Karpas-422 (cell line): ENCODE measurements at regions not wholly inside any gene's neighbourhood (a gene's known extent, or its start where the extent isn't known, plus 50 kb on each side); places are given as distances from the start of the nearest gene placed in this dataset.

ENCODE experiments used
- DNase-seq: peaks from one replicate; pipeline ENCODE4 v3.0.0-alpha.2; 2015
- H2AFZ ChIP-seq: fragments of 200-600 bp; sonication (generic); 2 replicates; pipeline ENCODE4 v1.6.1; 2014; ENCODE audit warnings: antibody characterized with exemption, low read length, mixed read lengths
- H3K27ac ChIP-seq: fragments of 200-600 bp; sonication (generic); 2 replicates; pipeline ENCODE4 v1.5.1; 2014; ENCODE audit warnings: mild to moderate bottlenecking, low read length, moderate library complexity
- H3K27me3 ChIP-seq: fragments of 200-600 bp; sonication (generic); 2 replicates; pipeline ENCODE4 v1.6.1; 2014; ENCODE audit warnings: low read length, mixed read lengths
- H3K36me3 ChIP-seq: fragments of 200-600 bp; sonication (generic); 2 replicates; pipeline ENCODE4 v1.6.1; 2014; ENCODE audit warnings: low read length, mixed read lengths; ENCODE audit not compliant: insufficient read depth
- H3K4me1 ChIP-seq: fragments of 200-600 bp; sonication (generic); 2 replicates; pipeline ENCODE4 v1.6.1; 2014; ENCODE audit warnings: mild to moderate bottlenecking, low read length, mixed read lengths
- H3K4me2 ChIP-seq: fragments of 200-600 bp; sonication (generic); 2 replicates; pipeline ENCODE4 v1.6.1; 2014; ENCODE audit warnings: low read length, low read depth, mild to moderate bottlenecking; ENCODE audit not compliant: poor library complexity, severe bottlenecking
- H3K4me3 ChIP-seq: fragments of 200-600 bp; sonication (generic); 2 replicates; pipeline ENCODE4 v1.5.1; 2014; ENCODE audit warnings: mild to moderate bottlenecking, antibody characterized with exemption, low read length, mixed read lengths
- H3K79me2 ChIP-seq: fragments of 200-600 bp; sonication (generic); 2 replicates; pipeline ENCODE4 v1.6.1; 2014; ENCODE audit warnings: mild to moderate bottlenecking, low read length, mixed read lengths
- H3K9ac ChIP-seq: fragments of 200-600 bp; sonication (generic); 2 replicates; pipeline ENCODE4 v1.6.0; 2014; ENCODE audit warnings: low read length
- H3K9me2 ChIP-seq: fragments of 200-600 bp; sonication (generic), shearing (Covaris generic); replicated peaks from 2 replicates; pipeline ENCODE4 v1.6.0; 2014; ENCODE audit warnings: mild to moderate bottlenecking, low read length, moderate library complexity; ENCODE audit not compliant: insufficient read depth
- H3K9me3 ChIP-seq: fragments of 300-700, 200-600 bp; sonication (generic); 2 replicates; pipeline ENCODE4 v1.6.1; 2014; ENCODE audit warnings: low read length, mixed read lengths
- H4K20me1 ChIP-seq: fragments of 200-600 bp; sonication (generic); 2 replicates; pipeline ENCODE4 v1.6.1; 2014; ENCODE audit warnings: mild to moderate bottlenecking, antibody characterized with exemption, low read length, low read depth; ENCODE audit not compliant: insufficient read depth

DNA sequence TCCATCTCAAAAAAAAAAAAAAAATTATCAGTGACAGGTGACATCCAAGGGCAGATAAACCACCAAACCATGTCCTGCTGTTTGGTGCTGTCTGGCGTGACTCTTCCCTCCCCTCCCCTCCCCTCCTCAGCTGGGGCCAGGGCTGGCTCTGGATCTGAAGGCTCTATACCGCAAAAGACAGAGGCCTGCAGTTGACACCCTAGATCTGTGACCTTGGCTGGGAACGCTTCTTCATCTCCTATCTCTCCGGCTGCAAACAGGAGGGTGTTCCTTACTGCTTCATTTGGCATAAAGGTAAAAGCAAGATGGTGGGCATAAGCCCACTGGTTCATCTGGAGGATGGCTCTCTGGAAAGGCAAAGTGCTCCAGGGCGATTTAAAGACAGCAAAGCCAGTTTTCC lies 126.8 kb upstream of the PRMT8 start:
- Histone ChIP-seq H3K4me1 (no peaks in the 10 kb centered on the region), H2AFZ (no peak overlapping the region), H3K27me3 (no peaks in the 10 kb centered on the region), H3K9me3 (no peaks in the 10 kb centered on the region), H3K36me3 (no peaks in the 10 kb centered on the region), H3K4me2 (no peak overlapping the region), H3K4me3 (no peak overlapping the region), H3K79me2 (no peaks in the 10 kb centered on the region), H3K27ac (no peak overlapping the region), H4K20me1 (no peaks in the 10 kb centered on the region), H3K9ac (no peak overlapping the region), H3K9me2 (no peaks in the 10 kb centered on the region)
- no peak for DNase-seq

DNA sequence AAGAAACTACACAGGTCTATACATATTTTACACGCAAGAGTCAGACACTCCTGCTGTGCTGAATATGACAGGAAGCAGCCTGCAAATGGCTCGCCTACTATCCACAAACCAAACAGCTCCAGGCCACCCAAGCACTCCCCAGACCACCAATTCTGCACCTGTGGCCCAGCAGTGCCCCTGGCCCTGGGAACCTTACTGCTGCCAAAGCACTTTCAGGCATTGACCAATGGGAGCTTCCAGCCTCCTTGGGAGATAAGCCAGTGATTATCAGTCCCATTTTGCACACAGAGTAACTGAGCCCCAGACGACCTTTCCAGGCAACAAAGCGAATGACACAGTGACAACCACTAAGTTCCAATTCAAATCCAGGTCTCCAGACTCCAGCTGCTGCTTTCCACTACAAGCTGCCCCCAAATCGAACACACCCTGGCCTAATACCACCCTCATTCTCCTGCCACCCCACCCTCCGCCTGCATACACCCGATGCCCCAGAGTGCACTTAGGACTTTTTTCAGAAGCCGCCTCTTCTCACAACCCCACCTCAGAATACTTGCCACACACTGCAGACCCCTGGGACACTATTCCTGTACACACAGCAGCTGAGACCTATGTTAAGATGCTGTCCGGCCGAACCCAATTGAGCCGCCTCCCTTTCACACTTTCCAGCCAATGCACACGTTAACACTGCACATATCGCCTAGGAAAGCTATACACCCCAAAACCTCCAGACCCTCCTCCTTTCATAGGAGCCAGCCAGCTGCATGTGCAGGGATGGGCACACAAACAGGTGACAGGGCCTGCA lies 126.1 kb upstream of the PRMT8 start:
- Histone ChIP-seq H3K36me3 (no peaks in the 10 kb centered on the region), H3K79me2 (no peaks in the 10 kb centered on the region), H3K9me3 (no peaks in the 10 kb centered on the region), H4K20me1 (no peaks in the 10 kb centered on the region), H2AFZ (no peak overlapping the region), H3K27ac (no peak overlapping the region), H3K9me2 (no peaks in the 10 kb centered on the region), H3K4me2 (no peak overlapping the region), H3K9ac (no peak overlapping the region), H3K4me3 (no peak overlapping the region), H3K27me3 (no peaks in the 10 kb centered on the region), H3K4me1 (no peaks in the 10 kb centered on the region)
- no peak for DNase-seq

DNA sequence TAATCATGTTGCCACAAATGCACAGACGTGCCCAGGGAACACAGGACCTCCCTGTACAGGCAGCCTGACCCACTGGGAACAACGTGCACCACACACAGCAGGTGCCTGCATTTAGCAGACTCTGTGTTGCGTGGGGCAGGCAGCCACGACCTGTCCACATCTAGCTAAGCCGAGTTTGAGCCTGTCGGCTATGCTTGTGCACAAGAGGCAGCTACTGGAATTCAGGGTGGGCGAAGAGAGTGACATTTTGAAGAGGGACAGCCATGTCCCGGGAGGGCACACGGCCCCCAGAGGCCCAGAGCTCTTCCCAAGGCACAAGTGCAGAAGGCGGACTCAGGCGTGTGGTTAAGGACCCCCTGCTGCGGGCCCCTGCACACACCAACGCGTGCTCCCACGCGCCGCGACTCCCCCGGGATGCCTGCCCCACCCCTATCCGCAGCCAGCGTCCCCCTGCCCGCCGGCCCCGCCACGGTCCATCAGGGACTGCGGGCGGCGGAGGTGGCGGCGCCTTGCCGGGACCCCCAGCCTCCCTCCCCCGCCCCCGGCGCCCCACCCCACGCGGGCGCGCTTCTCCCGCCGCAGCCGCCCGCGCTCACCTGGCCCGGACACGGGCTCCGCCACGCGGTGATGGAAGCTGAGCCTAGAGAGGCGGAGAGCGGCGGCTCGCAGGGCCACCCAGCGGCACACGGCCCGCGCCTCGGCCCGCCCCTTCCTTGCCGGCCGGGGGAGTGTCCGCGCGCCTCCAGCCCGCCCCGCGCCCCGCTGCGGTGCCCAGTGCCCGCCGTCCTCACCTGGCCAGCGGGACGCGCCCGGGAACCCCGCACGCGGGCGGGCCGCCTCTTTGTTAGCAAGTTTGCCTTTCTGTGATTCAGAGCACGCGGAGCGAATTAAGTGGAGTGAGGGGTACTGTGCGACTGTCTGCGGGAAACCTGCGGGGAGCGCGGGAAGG lies 125.3 kb upstream of the PRMT8 start:
- Histone ChIP-seq H3K9ac (no peak overlapping the region), H3K4me3 (no peak overlapping the region), H3K4me1 (no peaks in the 10 kb centered on the region), H3K4me2 (no peak overlapping the region), H3K36me3 (no peaks in the 10 kb centered on the region), H3K27me3 (no peaks in the 10 kb centered on the region), H3K79me2 (no peaks in the 10 kb centered on the region), H3K9me2 (no peaks in the 10 kb centered on the region), H2AFZ (no peak overlapping the region), H3K9me3 (no peaks in the 10 kb centered on the region), H3K27ac (no peak overlapping the region), H4K20me1 (no peaks in the 10 kb centered on the region)
- no peak for DNase-seq

DNA sequence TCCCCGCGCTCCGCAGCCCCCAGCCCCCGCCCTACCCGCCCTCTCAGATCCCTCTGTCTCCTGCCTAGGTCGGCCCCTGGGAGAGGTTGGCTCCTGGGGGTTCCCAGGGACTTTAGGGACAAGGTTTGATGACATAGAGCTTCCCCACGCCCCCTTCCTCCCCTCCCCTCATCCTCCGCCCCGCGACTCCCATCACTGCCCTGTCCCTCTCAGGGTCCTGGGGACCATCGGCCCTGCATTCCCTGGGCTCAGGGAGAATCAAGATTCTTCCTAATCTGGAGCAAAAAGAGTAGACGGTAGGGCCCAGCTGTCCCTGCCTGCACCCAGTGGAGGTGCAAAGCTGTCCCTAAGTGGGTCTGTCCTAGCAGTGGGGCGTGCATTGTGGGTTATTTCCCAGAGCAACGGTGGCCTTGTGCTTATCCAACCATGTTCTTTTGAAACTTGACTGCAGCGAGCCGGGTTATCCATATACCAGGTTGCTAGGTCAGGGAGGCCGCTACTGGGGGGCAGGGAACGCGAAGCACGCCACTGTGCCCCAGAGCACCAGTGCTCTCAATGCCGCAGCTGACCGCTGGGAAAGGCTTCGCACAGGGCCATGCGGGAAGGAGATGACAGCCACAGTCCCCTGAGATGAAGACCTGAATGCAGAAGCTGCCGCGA lies 124.4 kb upstream of the PRMT8 start:
- H3K9me3 ChIP-seq: no peaks in the 10 kb centered on the region
- no peak overlapping the region for H3K4me2 ChIP-seq
- no peaks in the 10 kb centered on the region for H4K20me1 ChIP-seq
- H3K27ac ChIP-seq: no peak overlapping the region
- no peaks in the 10 kb centered on the region for H3K9me2 ChIP-seq
- no peak overlapping the region for H3K4me3 ChIP-seq
- no peak overlapping the region for H3K9ac ChIP-seq
- H3K79me2 ChIP-seq: no peaks in the 10 kb centered on the region
- no peak overlapping the region for H2AFZ ChIP-seq
- H3K36me3 ChIP-seq: no peaks in the 10 kb centered on the region
- H3K27me3 ChIP-seq: no peaks in the 10 kb centered on the region
- no peak for DNase-seq
- no peaks in the 10 kb centered on the region for H3K4me1 ChIP-seq

DNA sequence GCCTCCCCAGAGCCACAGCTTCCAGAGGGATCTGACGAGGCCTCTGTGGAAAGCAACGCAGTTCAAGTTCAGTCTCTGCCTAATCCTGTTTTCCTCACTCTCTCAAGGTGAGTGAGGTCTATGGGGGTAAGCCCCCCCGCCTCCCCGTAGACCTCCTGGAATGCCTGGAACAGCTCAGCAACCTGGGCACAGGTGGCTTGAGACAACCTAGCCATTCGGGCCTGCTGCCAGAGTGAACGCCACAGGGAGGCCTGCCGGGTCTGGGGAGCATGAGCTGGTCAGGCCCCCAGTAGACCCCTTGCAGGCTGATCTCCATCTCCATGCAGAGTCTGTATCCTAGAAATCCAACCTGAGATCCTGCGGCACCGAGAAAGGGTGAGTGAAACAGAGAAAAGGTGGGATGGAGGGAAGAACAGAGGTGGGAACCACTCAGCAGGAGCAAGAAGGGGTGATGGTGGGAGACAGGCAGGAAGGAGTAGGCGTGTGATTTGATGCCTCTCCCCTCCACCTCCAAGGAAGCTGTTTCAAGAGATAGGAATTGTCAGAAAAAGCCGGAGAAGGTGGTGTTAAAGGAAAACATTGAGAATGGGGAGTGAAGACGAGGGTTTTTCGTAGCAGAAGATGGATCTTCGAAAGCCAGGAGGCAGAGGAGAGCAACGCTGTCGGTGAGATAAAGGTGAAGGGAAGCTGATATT lies 123.1 kb upstream of the PRMT8 start:
- H3K9ac ChIP-seq: no peak overlapping the region
- H3K4me1 ChIP-seq: no peaks in the 10 kb centered on the region
- no peak overlapping the region for H3K4me2 ChIP-seq
- H3K9me3 ChIP-seq: no peaks in the 10 kb centered on the region
- H3K4me3 ChIP-seq: no peak overlapping the region
- H3K36me3 ChIP-seq: no peaks in the 10 kb centered on the region
- DNase-seq: no peak
- H3K79me2 ChIP-seq: no peaks in the 10 kb centered on the region
- no peak overlapping the region for H3K27ac ChIP-seq
- no peaks in the 10 kb centered on the region for H3K27me3 ChIP-seq
- H4K20me1 ChIP-seq: no peaks in the 10 kb centered on the region
- no peaks in the 10 kb centered on the region for H3K9me2 ChIP-seq
- H2AFZ ChIP-seq: no peak overlapping the region

DNA sequence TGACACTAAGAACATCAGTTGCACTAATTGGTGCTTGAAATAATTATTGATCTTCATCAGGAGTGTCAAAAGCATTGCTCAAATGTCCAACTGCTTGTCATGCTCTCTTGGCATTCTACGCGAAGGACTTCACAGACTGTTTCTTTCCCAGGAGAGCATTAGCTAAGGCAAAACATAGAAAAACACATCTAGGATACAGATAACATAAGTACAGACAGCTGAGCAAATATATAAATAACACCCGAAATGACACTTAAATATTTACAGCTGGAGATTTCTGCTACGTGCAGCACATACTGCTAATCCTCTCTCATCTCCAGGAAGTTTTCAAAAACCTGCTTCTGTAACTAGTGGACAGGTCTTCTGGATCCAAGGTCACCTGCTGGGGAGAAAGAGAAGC lies 120.0 kb upstream of the PRMT8 start:
- Histone ChIP-seq H3K79me2 (no peaks in the 10 kb centered on the region), H4K20me1 (no peaks in the 10 kb centered on the region), H3K4me1 (no peaks in the 10 kb centered on the region), H3K9ac (no peak overlapping the region), H3K27ac (no peak overlapping the region), H3K27me3 (no peaks in the 10 kb centered on the region), H2AFZ (no peak overlapping the region), H3K4me3 (no peak overlapping the region), H3K9me3 (no peaks in the 10 kb centered on the region), H3K36me3 (no peaks in the 10 kb centered on the region), H3K9me2 (no peaks in the 10 kb centered on the region), H3K4me2 (no peak overlapping the region)
- no peak for DNase-seq

DNA sequence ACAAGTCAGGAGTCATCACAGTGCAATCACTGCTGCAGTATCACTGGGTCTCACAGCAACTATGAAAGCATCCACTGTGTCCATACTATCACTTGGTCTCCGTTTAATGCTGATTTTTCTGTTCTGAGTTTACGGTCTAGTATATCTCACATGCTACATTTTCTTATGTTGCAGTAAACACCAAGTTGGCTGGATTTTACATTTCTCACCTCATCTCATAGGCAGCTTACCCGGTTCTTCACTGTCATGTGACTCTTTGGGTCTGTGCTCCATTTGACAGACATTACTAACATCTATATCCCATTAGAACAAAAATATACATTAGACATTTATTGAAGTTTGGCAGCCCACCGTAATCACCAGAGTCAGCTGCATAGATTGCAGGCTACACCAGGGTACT lies 115.7 kb upstream of the PRMT8 start:
- Histone ChIP-seq H3K4me2 (no peak overlapping the region), H3K36me3 (no peaks in the 10 kb centered on the region), H3K79me2 (no peaks in the 10 kb centered on the region), H3K27me3 (no peaks in the 10 kb centered on the region), H2AFZ (no peak overlapping the region), H4K20me1 (no peaks in the 10 kb centered on the region), H3K9me3 (no peaks in the 10 kb centered on the region), H3K4me1 (no peaks in the 10 kb centered on the region), H3K27ac (no peak overlapping the region), H3K9me2 (no peaks in the 10 kb centered on the region), H3K4me3 (no peak overlapping the region), H3K9ac (no peak overlapping the region)
- DNase-seq: no peak
